ENCODE measurements at regions not wholly inside any gene's neighbourhood (a gene's known extent, or its start where the extent isn't known, plus 50 kb on each side); places are given as distances from the start of the nearest gene placed in this dataset.

DNA sequence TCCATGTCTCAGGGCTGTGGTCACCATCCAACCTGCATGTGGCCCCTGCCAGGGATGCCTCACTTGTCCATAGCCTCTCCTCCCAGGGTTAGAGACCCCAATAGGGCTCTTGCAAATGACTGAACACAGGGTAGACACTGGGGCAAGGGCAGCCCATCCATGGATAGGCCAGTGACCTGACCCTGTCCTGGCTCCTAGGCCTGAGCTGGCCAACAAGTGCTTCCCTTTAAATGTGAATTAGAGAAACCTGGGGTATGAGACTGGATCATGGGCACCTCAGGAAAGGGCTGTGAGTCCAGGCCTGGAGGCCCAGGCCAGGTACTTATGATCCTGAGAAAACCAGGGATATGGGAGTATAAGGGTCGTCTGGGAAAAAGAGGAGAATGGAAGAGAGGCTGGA lies 64.5 kb downstream of the COPS8 start:
- no peak for DNase-seq

DNA sequence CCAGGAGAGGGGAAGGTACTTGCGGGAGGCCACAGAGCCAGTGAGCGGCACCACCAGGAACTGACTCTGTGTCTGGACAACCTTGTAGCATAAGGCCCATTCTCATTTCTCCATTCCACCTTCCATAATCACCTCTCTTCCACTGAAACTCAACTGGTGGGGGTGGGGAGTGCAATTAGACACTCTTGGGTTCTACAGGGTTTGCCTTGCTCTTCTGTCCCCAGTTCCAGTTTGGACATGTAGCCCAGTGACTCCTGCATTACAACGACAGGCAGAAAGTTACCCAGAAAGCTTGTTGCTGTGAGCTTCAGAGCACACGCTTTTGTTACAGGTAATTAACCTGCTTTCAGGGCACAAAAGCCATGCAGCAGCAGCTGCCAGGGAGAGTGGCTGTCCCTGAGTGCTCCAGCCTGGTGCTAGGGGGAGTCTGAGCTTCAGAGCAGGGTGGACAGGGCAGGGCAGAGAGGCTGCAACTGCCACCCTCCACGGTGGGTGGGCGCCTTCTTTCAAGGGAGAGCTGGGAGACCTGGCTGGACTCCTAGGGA lies 65.2 kb downstream of the COPS8 start:
- DNase-seq: no peak

DNA sequence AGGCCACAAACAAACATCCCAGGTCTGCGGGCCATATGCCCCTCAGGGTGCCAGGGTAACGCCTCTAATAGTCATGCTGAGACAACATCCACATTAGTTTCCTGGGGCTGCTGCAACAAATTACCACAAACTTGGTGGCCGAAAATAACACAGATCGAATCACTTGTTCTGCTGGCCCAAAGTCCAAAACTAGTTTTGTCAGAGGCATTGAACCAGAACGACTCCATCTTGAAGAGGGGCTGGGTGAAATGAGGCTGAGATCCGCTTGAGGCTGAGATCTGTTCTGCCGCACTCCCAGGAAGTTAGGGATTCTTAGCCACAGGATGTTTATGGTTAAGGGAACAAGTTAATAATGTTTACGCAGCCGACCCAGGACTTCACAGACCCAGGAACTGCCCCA lies 66.7 kb downstream of the COPS8 start:
- no peak for DNase-seq

DNA sequence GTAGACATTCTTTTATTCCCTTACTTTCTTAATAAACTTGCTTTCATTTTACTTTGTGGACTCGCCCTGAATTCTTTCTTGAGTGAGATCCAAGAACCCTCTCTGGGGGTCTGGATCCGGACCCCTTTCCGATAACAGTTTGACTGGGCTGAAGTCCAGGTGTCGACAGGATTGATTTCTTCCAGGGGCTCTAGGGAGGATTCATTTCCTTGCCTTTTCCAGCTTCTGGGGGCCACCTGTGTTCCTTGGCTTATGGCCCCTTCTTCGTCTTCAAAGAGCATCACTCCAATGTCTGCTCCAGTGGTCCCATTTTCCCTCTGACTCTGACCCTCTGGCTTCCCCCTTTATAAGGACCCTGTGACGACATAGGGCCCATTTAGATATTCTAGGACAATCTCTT lies 67.5 kb downstream of the COPS8 start:
- no peak for DNase-seq

DNA sequence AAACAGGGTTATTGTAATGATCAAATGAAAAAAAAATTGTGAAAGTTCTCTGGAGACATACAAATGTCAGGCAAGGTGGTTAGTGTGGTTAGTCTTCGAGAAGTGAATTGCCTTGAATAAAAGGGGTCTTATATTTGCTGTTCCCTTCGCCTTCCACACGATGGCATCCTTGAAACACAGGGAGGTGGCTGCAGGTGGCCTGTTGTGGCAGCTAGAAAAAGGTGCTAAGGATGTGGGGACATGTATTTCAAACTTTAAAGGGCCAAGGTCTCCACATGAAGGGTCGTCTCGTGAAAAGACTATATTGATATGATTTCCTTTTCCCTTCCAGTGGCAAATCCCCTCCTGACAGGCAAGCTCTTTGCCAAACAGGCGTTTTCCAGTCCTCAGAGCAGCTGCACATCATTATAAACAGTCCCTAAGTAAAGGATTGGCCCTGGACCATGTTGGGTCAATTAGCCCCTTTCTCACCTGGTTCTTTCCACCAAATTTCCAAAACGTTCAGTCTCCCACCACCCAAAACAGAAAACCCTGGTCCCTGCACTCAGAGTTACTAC lies 68.5 kb downstream of the COPS8 start:
- peak; percentile 46 to 64 for DNase-seq

DNA sequence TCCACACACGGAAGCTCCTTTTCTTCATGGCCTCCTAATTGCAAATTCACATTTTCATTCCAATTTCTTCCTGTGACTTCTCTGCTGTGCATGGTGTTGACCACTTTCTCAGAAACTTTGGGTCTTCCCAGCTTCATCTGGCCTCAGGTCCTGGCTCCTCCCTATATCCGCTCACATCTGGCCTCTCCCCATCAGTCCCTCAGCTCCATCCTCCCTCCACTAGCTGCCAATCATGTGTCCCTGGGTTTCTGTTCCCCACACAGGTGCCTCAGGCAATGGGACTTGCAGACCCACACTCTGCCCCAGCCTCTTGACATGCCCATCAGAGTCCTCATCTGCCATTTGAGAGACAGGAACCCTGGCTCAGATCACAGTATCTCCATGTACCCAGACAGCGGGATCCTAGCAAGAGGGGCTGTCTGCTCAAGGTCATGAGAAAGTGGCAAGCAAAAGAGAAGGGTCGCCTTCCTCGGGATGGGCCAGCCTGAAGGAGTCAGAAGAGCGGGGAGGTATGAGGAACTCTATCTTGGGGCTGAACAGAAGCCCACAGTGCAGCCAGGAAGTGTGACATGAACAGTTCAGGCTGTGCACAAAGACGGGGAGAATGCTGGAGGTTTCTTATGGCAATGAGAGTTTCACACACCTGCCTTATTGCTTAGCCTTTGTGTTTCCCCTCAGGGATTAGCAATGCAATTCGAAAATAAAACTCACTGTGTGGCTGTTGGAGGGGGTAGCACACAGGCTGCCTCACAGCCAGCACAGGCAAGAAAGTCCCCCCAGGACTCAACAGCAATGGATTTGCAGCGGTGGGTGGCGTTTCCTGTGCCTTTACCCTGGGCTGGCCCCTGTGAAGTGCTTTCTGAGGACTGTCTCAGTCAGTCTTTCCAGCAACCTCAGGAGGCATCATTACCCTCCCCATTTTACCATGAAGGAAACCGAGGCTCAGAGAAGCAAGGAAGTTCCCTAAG lies 69.5 kb downstream of the COPS8 start:
- DNase-seq: no peak

DNA sequence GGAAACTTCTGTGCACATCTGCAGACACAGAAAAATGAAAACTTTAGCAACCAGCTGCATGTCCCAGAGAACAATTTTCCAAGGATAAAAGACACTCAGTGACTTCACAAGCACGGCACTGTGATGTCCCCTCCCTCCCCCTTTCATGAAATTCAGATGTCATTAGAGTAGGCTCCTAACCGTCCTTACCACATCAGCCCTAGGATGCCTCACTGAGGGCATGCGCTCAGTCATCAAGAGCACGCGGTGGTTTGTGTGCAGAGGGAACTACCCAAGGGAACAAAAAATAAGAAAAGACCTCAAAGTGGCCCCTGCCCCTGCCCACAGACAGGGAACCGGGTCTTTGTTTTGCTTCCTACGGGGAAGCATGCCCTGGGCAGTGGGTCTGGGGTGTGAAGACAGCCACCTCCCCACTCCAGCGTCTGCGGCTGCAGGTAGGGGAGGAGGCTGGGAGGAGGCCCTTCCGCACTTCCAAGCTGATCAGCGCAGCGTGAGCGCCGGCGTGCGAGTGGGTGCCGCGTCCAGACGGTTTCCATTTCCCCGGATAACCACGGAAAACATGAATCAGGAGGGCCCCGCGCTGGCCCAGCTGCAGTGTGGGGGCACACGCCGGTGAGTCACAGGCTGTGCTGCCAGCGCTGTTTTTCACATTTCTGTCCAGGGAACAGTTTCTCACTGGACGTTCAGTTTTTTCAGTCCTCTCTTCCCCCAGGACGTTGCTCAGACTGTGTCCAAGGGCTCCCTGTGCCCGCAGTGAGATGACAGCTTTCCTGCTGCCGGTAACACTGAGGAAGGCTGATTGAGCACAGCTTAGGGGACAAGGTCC lies 70.6 kb downstream of the COPS8 start:
- DNase-seq: no peak

DNA sequence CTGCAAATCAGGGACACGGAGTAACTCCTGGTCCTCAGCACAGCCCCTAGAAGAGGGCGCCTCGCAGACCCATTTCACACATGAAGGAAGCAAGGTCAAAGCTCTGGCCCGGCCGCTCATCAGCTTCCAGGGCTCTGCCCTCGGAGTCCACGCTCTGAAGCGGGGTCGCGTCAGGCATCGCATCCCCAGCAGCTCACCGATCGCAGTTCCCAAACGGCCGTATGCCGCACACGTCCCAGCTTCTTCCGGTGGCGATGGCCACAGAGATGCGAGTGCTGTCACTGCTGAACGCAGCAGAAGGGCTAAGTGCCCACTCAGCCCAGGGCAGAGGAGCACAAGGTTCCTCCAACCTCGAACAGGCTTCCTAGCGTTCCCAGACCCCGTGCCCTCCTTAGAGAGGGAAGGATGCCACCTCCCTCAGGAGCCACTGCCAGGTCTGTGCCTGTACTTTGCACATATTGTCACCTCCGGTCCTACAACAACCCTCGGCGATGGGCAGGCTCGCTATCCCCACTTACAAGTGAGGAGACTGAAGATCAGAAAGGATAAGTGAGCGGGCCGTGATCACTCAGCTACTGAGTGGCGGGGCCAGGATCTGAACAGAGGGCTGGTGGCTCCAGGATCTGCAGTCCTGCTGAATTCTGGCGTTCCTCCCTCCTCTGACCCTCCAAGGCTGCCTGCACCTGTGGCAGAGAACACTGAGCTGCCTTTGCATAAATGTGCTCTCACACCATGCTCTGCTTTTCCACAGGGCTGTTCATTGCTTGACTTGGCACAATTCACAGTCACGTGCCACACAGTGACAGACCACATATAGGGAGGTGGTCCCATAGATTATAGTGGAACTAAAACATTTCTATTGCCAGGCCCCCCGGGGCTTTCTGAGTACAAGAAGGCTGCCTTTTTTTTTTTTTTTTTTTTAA lies 71.4 kb downstream of the COPS8 start:
- DNase-seq: no peak

DNA sequence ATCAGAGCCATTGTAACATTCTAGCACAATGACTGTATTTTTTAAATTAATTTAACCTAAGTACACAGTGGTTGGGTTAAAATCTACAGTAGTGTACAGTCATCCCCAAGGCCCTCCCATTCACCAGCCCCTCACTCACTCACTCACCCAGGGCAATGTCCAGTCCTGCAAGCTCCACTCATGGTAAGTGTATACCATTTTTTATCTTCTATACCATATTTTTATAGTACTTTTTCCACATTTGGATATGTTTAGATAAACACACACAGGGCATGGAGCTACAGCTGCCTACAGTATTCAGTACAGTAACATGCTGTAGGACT lies 72.1 kb downstream of the COPS8 start:
- no peak for DNase-seq

DNA sequence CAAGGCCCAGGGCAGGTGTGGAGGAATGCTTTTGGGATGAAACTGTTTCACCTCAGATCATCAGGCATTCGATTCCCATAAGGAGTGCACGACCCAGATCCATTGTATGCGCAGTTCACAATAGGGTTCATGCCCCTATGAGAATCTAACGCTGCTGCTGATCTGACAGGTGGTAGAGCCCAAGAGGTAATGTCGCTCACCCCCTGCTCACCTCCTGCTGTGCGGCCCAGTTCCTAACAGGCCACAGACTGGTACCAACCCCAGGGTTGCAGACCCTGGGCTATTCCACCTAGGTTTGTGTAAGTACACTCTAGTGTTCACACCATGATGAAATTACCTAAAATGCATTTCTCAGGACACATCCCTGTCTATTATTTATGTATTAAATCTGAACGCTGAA lies 72.5 kb downstream of the COPS8 start:
- no peak for DNase-seq

DNA sequence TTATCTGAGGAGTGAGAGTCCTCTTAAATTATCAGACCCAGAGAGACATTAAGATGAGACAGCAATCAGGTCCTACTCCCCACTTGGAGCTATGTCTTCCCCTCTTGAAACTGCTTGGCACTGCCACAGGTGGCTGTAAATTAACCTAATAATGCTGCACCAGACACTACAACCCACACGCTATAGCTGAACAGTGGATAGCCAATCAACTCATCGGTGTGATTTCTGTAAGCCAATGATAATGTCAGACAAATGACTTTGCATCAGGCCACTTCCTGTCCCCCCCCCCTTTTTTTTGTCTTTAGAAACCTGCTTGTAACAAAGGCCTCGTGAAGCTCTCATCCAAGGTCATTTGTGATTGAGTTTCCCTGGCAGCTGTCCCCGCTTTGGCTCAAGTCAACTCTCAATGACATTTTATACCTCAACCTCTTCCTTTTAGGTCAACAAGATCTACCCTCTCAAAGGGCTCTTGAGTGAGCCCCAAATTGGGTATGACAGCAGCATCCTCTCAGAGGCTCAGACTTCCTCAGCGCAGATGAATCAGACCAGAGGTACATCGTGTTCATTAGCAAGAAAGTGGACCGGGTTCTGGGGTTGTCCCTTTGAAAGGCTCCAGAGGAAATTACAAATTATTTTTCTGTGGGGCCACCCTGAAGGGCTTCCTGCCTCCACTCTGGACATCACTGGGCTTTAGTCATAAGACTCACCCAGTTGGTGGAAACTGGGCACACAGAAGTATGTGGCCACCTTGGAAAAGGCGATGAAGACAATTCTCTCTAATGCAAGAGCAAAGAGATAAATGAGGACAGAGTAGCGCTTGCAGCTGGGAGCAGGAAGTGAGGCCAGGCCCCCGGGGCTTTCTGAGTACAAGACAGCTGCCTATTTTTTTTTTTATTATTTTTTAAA lies 73.6 kb downstream of the COPS8 start:
- no peak for DNase-seq

DNA sequence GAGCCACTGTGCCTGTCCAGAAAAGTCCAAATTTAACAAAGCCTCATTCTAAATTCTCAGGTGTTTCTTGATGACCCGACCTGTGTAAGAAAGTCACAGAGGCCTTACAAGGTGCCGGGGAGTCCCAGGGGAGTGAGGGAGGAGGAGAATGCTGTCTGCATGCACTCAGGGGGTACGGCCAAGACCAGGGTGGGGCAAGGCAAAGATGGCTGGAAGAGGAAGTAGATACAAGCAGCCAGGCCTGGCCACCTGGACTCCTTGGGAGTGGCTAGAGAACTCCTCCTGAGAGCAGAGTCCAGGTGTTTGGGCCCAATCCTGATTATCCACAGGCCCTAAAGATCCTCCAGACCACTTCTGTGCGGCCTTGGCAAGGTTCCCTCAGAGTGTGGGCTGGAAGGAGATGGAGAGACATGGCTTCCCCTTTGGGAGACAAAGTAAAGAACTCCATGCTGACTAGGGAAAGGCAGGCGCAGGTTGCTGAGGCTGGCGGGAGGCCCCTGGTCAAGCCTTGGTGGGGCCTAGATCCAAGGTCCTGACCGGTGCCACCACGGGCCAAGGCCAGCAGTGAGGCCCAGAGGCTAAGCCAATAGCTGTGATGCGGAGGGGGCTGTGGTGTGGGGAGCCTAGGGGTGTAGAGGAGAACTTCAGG lies 74.7 kb downstream of the COPS8 start:
- DNase-seq: no peak

DNA sequence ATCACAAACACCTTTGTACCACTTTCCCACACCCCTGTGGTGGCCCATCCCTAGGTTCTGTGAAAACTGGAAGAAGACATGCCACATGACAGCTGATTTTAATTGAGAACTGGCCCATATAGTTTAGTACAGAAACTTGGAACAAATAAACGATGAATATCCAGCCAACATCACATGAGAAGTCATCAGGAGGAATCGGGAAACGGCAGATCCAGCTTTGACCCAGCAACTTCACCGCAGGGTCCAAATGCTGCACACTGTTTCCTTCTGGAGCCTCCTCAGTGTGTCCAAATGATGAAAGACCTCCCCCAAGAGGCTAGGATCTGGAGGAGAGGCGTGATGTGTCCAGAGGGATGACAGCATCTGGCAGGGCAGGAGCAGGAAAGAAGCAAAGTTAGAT lies 75.5 kb downstream of the COPS8 start:
- no peak for DNase-seq

DNA sequence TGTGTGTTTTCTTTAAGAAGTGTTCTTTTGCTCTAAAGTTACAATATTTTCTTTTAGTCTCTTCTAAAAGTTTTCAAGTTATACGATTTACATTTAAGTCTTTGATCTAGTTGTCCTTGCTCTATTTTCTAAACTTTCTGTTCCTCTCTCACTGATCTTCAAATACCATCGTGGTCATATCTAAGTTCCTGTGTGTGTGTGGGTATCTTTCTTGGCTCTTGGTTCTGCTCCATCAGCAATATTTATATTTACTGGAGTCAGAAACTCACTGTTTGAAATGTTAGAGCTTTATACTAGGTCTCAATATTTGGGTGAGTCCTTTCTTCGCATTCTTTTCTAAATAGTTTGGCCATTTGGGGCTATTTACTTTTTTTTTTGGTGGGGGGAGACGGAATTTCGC lies 77.3 kb downstream of the COPS8 start:
- DNase-seq: no peak

DNA sequence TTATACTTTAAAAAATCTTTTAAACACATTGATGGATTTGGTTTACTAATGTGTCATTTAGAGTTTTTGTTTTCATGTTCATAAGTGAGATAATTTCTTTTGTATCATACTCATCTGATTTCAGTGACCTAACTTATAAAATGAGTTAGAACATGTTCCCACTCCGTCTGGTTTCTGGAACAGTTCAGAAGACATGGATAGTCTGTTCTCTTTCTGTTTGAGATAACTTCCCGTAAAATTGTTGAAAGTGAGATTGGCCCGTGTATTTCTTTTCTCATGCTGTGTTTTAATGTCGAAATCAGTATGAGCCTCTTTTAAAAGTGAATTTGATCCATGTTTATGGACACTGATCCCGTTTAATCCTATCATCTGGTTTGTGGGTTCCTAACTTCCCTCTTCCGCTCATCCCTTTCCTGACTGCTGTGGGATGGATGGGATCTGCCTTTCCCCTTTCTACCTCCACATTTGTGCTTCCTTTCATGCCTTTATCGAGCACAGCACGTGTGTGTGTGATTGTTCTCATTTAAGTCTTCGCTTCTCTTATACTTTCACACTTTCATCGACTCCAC lies 78.9 kb downstream of the COPS8 start:
- DNase-seq: no peak

DNA sequence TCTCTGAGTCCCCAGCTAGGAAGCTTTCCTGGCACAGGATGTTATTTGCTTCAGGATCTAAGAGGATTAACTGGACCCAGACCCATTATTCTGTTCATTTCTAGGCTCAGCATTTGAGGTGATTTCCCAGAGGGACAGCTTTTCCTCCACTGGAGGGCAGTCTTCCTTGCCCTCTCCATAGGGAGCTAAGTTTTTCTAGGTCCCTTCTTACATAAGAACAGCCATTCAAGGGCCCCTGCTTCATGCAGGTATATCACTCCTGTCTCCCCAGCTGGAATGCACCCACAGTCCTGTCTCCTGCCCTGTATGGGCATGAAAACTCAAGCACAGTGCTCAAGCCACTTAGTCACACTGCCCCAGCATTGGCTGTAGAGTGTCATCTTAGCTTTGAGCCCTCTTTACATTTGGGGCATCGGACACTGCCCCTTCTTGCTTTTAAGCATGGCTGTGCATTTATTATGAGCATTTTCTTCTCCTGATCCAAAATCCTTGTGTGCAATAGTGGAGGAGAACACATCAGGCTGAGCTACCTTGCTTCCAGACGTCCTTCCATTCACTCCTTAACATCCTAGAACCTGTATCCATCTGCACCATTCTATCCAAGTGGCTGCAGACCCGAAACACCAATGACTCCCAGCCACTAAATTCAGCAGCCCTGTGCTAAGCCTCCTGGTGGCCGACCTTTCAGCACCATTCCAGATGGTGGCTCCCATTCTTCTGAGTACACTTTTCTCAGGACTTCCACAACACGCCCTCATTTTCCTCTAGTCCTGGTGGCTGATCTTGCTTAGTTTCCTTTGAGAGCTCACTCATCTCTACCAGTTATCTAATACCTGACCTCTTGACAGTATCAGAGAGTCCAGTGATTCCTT lies 80.0 kb downstream of the COPS8 start:
- DNase-seq: no peak

DNA sequence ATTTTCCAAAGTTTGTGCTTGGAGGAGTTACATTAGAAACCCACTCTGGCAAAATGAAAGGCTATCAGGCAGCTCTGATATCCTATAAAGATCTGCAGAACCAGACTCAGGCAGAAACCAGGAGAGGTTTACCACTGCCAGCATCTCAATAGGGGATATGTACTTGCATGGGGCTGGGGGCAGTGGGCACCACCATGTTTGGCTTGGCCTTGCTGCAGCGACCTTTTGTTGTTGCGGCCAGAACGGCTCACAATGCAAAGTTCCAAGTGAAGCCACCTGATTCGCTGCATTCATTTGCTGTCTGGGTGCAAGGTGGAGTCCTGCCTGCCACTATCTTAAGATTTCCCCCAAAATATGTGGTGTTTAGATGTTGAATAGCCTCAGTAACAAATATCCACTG lies 81.3 kb downstream of the COPS8 start:
- no peak for DNase-seq

DNA sequence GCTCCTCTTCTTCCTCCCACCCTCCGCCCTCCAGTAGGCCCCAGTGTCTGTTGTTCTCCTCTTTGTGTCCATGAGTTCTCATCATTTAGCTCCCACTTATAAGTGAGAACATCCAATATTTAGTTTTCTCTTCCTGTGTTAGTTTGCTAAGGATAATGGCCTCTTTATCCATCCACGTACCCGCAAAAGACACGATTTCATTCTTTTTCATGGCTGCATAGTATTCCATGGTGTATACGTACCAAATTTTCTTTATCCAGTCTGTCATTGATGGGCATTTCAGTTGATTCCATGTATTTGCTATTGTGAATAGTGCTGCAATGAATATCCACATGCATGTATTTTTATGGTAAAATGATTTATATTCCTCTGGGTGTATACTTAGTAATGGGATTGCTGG lies 82.2 kb downstream of the COPS8 start:
- no peak for DNase-seq

DNA sequence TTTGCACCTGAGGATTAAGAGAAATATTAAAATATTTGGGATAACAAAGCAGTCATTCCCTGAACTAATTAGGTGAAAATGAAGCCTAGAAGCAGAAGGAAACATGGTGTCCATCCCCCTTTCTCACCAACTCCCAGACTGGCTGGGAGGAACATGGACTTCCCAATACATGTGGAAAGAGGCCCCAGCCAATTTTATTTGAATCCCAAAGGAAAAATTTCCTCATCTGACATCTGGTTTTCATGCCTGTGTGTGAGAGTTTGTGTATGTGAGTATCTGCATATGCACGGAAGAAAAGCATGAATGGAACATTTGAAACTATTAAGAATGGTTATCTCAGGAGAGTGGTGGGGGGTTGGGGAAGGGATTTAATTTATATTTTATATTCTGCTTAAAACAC lies 84.3 kb downstream of the COPS8 start:
- DNase-seq: no peak

All from CD4-positive, alpha-beta T cell treated with Interleukin-1 beta for 1 hour (primary cell).